ENCODE measurements at regions not wholly inside any gene's neighbourhood (a gene's known extent, or its start where the extent isn't known, plus 50 kb on each side); places are given as distances from the start of the nearest gene placed in this dataset.

GRCh38 chr7:81468526-81468925, 301.3 kb downstream of the HGF start:
- no peak for TF ChIP-seq RXRA (IDR thresholded peaks at IDR 0.05)
- TF ChIP-seq, protein P1, sequence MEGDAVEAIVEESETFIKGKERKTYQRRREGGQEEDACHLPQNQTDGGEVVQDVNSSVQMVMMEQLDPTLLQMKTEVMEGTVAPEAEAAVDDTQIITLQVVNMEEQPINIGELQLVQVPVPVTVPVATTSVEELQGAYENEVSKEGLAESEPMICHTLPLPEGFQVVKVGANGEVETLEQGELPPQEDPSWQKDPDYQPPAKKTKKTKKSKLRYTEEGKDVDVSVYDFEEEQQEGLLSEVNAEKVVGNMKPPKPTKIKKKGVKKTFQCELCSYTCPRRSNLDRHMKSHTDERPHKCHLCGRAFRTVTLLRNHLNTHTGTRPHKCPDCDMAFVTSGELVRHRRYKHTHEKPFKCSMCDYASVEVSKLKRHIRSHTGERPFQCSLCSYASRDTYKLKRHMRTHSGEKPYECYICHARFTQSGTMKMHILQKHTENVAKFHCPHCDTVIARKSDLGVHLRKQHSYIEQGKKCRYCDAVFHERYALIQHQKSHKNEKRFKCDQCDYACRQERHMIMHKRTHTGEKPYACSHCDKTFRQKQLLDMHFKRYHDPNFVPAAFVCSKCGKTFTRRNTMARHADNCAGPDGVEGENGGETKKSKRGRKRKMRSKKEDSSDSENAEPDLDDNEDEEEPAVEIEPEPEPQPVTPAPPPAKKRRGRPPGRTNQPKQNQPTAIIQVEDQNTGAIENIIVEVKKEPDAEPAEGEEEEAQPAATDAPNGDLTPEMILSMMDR (IDR thresholded peaks at IDR 0.05; ENCODE audit: low read depth, low read length, missing input control): no peak
- TF ChIP-seq YY1 (IDR thresholded peaks at IDR 0.05): no peak
- TF ChIP-seq TAF1 (conservative IDR thresholded peaks at IDR 0.05): no peak
- TF ChIP-seq HNF4A (conservative IDR thresholded peaks at IDR 0.05): no peak
- TF ChIP-seq EGR1 (IDR thresholded peaks at IDR 0.05; ENCODE audit: low read depth in 2 of 2): no peak
- no peak for TF ChIP-seq SP1 (IDR thresholded peaks at IDR 0.05)
- TF ChIP-seq FOXA1 (IDR thresholded peaks at IDR 0.05): no peak
- no peak for TF ChIP-seq ATF3 (IDR thresholded peaks at IDR 0.05)
- TF ChIP-seq FOXA2 (IDR thresholded peaks at IDR 0.05): no peak
- TF ChIP-seq REST (IDR thresholded peaks at IDR 0.05): no peak
- no peak for TF ChIP-seq RAD21 (IDR thresholded peaks at IDR 0.05)
- TF ChIP-seq, protein P2, sequence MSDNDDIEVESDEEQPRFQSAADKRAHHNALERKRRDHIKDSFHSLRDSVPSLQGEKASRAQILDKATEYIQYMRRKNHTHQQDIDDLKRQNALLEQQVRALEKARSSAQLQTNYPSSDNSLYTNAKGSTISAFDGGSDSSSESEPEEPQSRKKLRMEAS (IDR thresholded peaks at IDR 0.05): no peak
